GM12878 (cell line): ENCODE measurements at regions not wholly inside any gene's neighbourhood (a gene's known extent, or its start where the extent isn't known, plus 50 kb on each side); places are given as distances from the start of the nearest gene placed in this dataset.

Source experiments
- ATAC-seq: fragments of 200-7000 bp; cut with Tn5 transposase; 3 replicates; pipeline ENCODE4 v1.9.1; 2020; ENCODE audit warnings: mild to moderate bottlenecking, moderate library complexity
- BruUV-seq: library from RNA; stranded (reverse); fragments of 400-500 nt; replicated peaks from 2 replicates; lab custom pipeline; 2021; lab: Mats Ljungman, UMichigan
- CTCF ChIA-PET: fragments of 300-600 bp; sonication (Branson Sonifier 250); formaldehyde crosslinking; extraction: SDS; loops from one replicate; lab custom pipeline; 2021; ENCODE audit warnings: inconsistent platforms; lab: Yijun Ruan, JAX
- POLR2A ChIA-PET: fragments of 350-600 bp; formaldehyde crosslinking; extraction: SDS; loops from one replicate; lab custom pipeline; 2021; ENCODE audit warnings: inconsistent platforms; lab: Charles Lee
- RAD21 ChIA-PET: fragments of 300-600 bp; sonication (Branson Sonifier 250); formaldehyde crosslinking; loops from one replicate; lab custom pipeline; 2023; ENCODE audit warnings: antibody characterized with exemption; ENCODE audit not compliant: unreplicated experiment; lab: Charles Lee
- SMC1A ChIA-PET: fragments of 300-600 bp; sonication (Branson Sonifier 250); formaldehyde crosslinking; loops from one replicate; lab custom pipeline; 2023; ENCODE audit not compliant: unreplicated experiment, uncharacterized antibody; lab: Charles Lee
- DNase-seq: peaks from one replicate; pipeline ENCODE4 v3.0.0-alpha.2; 2011; ENCODE audit warnings: low read depth, low spot score
- FAIRE-seq: peaks from 3 replicates; lab custom pipeline; 2011; peaks lifted over from hg19 to GRCh38; lab: Jason Lieb, UNC
- H2AFZ ChIP-seq: 2 replicates; pipeline ENCODE4 v1.6.0; 2011; ENCODE audit warnings: low read depth, low read length, control low read depth; ENCODE audit not compliant: control insufficient read depth
- H3K27ac ChIP-seq: 2 replicates; pipeline ENCODE4 v1.5.1; 2011; ENCODE audit warnings: control low read depth; ENCODE audit not compliant: control insufficient read depth, insufficient read depth
- H3K27me3 ChIP-seq, 2 experiments: replicated peaks in 1 of 2; 2 replicates each; pipeline versions ENCODE4 v1.6.0 to v1.6.1; 2011; ENCODE audit warnings: low read length in 1 of 2; ENCODE audit not compliant: control insufficient read depth in 2 of 2, insufficient read depth in 2 of 2
- H3K36me3 ChIP-seq, 2 experiments: 2 replicates each; pipeline ENCODE4 v1.5.1; 2011; ENCODE audit warnings: low read length in 1 of 2; ENCODE audit not compliant: control insufficient read depth in 2 of 2, insufficient read depth in 2 of 2
- H3K4me1 ChIP-seq: 2 replicates; pipeline ENCODE4 v1.6.1; 2011; ENCODE audit warnings: mild to moderate bottlenecking, low read length, moderate library complexity, mixed read lengths; ENCODE audit not compliant: control insufficient read depth, insufficient read depth
- H3K4me2 ChIP-seq: 2 replicates; pipeline ENCODE4 v1.6.0; 2011; ENCODE audit warnings: control low read depth; ENCODE audit not compliant: control insufficient read depth, insufficient read depth
- H3K4me3 ChIP-seq: fragments of 200-600 bp; sonication (generic); 2 replicates; pipeline ENCODE4 v1.5.1; 2016
- H3K79me2 ChIP-seq: 2 replicates; pipeline ENCODE4 v1.6.0; 2011; ENCODE audit warnings: low read length; ENCODE audit not compliant: control insufficient read depth, insufficient read depth
- H3K9ac ChIP-seq: 2 replicates; pipeline ENCODE4 v1.8.0; 2011; ENCODE audit warnings: low read length, control low read depth, mixed read lengths; ENCODE audit not compliant: control insufficient read depth, insufficient read depth
- H3K9me3 ChIP-seq: replicated peaks from 3 replicates; pipeline ENCODE4 v1.5.1; 2011; ENCODE audit warnings: mild to moderate bottlenecking, low read length; ENCODE audit not compliant: control insufficient read depth, insufficient read depth
- H4K20me1 ChIP-seq: 2 replicates; pipeline ENCODE4 v1.6.0; 2011; ENCODE audit not compliant: control insufficient read depth, insufficient read depth
- BRCA1 ChIP-seq: IDR thresholded peaks from 2 replicates; pipeline ENCODE4 v1.6.1; 2011; ENCODE audit warnings: low read depth, low read length, improper control_type of control experiment
- IKZF1 ChIP-seq: fragments of 450-650 bp; conservative IDR thresholded peaks from 2 replicates; pipeline ENCODE4 v1.6.1; 2017; ENCODE audit warnings: antibody characterized with exemption, mild to moderate bottlenecking
- JUND ChIP-seq: IDR thresholded peaks from 2 replicates; pipeline ENCODE4 v1.6.1; 2012; ENCODE audit warnings: low read depth, mild to moderate bottlenecking, low read length, improper control_type of control experiment, moderate library complexity
- KLF5 ChIP-seq: fragments of 450-650 bp; IDR thresholded peaks from 2 replicates; pipeline ENCODE4 v1.6.1; 2014; ENCODE audit warnings: mild to moderate bottlenecking; ENCODE audit not compliant: partially characterized antibody
- MEF2B ChIP-seq: fragments of 450-650 bp; IDR thresholded peaks from 2 replicates; pipeline ENCODE4 v1.6.1; 2018; ENCODE audit warnings: mild to moderate bottlenecking, moderate library complexity; ENCODE audit not compliant: partially characterized antibody, poor library complexity, severe bottlenecking
- PAX8 ChIP-seq: fragments of 450-650 bp; IDR thresholded peaks from 2 replicates; pipeline ENCODE4 v1.6.1; 2017; ENCODE audit warnings: mild to moderate bottlenecking, moderate library complexity
- RAD51 ChIP-seq: fragments of 450-650 bp; IDR thresholded peaks from 2 replicates; pipeline ENCODE4 v1.6.1; 2016; ENCODE audit warnings: moderate library complexity, mild to moderate bottlenecking, inconsistent platforms
- RUNX3 ChIP-seq: IDR thresholded peaks from 2 replicates; pipeline ENCODE4 v1.6.1; 2012; ENCODE audit warnings: low read length, inconsistent platforms
- WGBS: methylation state at CpG from one replicate; pipeline ENCODE4 v1.1.6; 2016; ENCODE audit warnings: low lambda C conversion rate; ENCODE audit not compliant: insufficient replicate concordance, insufficient coverage; ENCODE audit errors: missing lambda C conversion rate; 5-methylcytosine and 5-hydroxymethylcytosine counted together
- in situ Hi-C: fragments of 300-500 bp; cut with MboI; formaldehyde crosslinking; loops from 9 replicates; pipeline ENCODE4 v1.14.3; 2018; ENCODE audit warnings: mixed read lengths
- intact Hi-C: fragments of 100-400 bp; cut with micrococcal nuclease; formaldehyde crosslinking; loops from one replicate; pipeline ENCODE4 v1.14.2; 2022; ENCODE audit not compliant: unreplicated experiment
- TF ChIP-seq, protein P1 (sequence below), 3 experiments: IDR thresholded peaks in 2 of 3; conservative IDR thresholded peaks in 1 of 3; 2 replicates each; pipeline ENCODE4 v1.5.1; 2011; ENCODE audit warnings: low read depth in 3 of 3, low read length in 3 of 3, mild to moderate bottlenecking in 3 of 3, control low read depth in 2 of 3, moderate library complexity in 2 of 3, inconsistent platforms in 1 of 3, mixed read lengths in 1 of 3; ENCODE audit not compliant: control insufficient read depth in 2 of 3, insufficient read depth in 1 of 3; ENCODE audit errors: extremely low read depth in 1 of 3

DNA sequence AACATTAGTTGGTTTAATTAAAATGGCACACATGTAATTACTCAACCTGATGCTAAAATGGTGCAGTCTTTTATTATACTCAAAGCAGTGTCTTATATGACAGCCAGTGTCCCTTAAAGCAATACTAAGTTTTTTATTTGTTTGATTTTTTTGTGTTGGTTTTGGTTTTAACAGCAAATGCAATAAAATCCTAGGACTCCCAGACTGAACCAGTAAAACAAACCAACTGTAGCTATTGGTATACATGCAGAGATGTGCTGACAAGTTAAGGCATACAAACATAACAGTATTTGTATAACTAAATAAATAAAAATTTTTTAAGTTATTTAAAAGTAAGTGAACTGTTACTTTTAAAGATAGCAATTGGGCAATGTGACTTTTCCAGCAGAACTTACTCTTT, 387.7 kb downstream of the RND3 start:
- Histone ChIP-seq H3K9ac (no peak overlapping the region), H3K36me3 (no peaks in the 10 kb centered on the region), H3K79me2 (no peaks in the 10 kb centered on the region), H3K27me3 (no peaks in the 10 kb centered on the region), H2AFZ (no peak overlapping the region), H4K20me1 (no peaks in the 10 kb centered on the region), H3K27ac (no peak overlapping the region), H3K9me3 (no peaks in the 10 kb centered on the region), H3K4me1 (no peaks in the 10 kb centered on the region), H3K4me3 (no peak overlapping the region), H3K4me2 (no peak overlapping the region)
- no peak for TF ChIP-seq PAX8
- TF ChIP-seq KLF5, result no peak
- no peak for TF ChIP-seq RAD51
- TF ChIP-seq JUND, result no peak
- TF ChIP-seq RUNX3, result no peak
- no peak for TF ChIP-seq MEF2B
- TF ChIP-seq IKZF1, result no peak
- no peak for FAIRE-seq
- intact Hi-C loops, result no loop called here
- ChIA-PET RAD21 (no interaction called here), CTCF (no interaction called here), SMC1A (no interaction called here), POLR2A (no interaction called here)
- in situ Hi-C loops, result no loop called here
- BruUV-seq, result no TSS peak
- ATAC-seq, result no peak
- no peak for DNase-seq

DNA sequence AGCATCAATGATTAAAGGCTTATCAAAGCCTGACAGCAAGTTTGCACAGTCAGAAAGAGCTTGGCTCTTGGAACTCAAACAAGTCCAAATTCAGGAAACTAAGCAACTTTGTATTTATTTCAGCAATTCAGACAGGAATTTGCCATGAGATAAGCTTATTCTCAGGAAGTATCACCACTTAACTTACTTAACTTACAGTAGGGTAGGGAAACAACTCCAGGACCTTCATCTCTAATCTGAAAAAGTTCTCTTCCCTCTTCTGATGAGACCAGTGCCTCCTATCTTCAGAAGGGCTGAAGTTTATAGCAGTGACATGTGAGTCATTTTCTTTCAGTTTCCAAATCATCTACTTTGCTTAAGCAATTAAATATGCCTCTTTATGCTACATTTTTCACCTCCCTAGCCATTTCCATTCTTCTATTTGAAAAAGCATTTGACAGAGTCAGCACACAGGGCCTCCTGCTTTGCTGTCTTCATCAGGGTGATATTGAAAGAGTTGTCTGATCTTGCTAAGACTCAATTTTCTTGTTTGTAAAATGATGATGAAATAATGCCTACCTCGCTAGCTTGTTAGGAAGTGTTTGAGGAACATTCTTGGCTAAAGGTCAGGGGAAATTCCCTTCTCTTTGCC, 389.5 kb downstream of the RND3 start:
- no peak overlapping the region for H3K4me2 ChIP-seq
- TF ChIP-seq, protein P1, sequence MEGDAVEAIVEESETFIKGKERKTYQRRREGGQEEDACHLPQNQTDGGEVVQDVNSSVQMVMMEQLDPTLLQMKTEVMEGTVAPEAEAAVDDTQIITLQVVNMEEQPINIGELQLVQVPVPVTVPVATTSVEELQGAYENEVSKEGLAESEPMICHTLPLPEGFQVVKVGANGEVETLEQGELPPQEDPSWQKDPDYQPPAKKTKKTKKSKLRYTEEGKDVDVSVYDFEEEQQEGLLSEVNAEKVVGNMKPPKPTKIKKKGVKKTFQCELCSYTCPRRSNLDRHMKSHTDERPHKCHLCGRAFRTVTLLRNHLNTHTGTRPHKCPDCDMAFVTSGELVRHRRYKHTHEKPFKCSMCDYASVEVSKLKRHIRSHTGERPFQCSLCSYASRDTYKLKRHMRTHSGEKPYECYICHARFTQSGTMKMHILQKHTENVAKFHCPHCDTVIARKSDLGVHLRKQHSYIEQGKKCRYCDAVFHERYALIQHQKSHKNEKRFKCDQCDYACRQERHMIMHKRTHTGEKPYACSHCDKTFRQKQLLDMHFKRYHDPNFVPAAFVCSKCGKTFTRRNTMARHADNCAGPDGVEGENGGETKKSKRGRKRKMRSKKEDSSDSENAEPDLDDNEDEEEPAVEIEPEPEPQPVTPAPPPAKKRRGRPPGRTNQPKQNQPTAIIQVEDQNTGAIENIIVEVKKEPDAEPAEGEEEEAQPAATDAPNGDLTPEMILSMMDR (IDR thresholded peaks at IDR 0.05 in 2 of 3, conservative IDR thresholded peaks at IDR 0.05 in 1 of 3; ENCODE audit: control insufficient read depth in 2 of 3, extremely low read depth in 1 of 3, insufficient read depth in 1 of 3, low read depth in 3 of 3, low read length in 3 of 3), result 0 out of 6 replicates have a peak, but pooled peaks of 1 of the 3 experiments have one; percentile 0
- TF ChIP-seq BRCA1, result no peak
- intact Hi-C loops (no loop called here), in situ Hi-C loops (no loop called here)
- no peak overlapping the region for H3K4me3 ChIP-seq
- ATAC-seq (0 out of 3 replicates have a peak, but pooled peaks have one; percentile 21), DNase-seq (no peak), FAIRE-seq (no peak)
- WGBS, result 0% methylated on average over 1 of the region's 1 CpG
- H3K9ac ChIP-seq, result no peak overlapping the region
- no peaks in the 10 kb centered on the region for H3K9me3 ChIP-seq
- H3K27me3 ChIP-seq, result no peaks in the 10 kb centered on the region
- H2AFZ ChIP-seq, result no peak overlapping the region
- no peaks in the 10 kb centered on the region for H3K4me1 ChIP-seq
- no peaks in the 10 kb centered on the region for H3K79me2 ChIP-seq
- ChIA-PET RAD21 (no interaction called here), SMC1A (no interaction called here), CTCF (interaction anchor here (1.0 kb wide), 1 partner anchor 29 kb away, joined by 3 read pairs; no protein-coding TSS in a partner anchor), POLR2A (no interaction called here)
- no peaks in the 10 kb centered on the region for H4K20me1 ChIP-seq
- no peak overlapping the region for H3K27ac ChIP-seq
- no peaks in the 10 kb centered on the region for H3K36me3 ChIP-seq
- BruUV-seq, result no TSS peak
